Coronary artery (tissue), 2 donors: ENCODE measurements at regions not wholly inside any gene's neighbourhood (a gene's known extent, or its start where the extent isn't known, plus 50 kb on each side); places are given as distances from the start of the nearest gene placed in this dataset.
A peak's percentile ranks its signal among the peaks of the same experiment; 100 is the strongest.

ENCODE experiments used
- DNase-seq: peaks from one replicate; pipeline ENCODE4 v3.0.0-alpha.2; 2017; ENCODE audit warnings: low spot score
- H3K27ac ChIP-seq, 2 donors: fragments of 200-600 bp; sonication (generic); one replicate each; pipeline ENCODE4 v1.5.1; 2016 to 2019
- H3K4me3 ChIP-seq: fragments of 200-600 bp; sonication (generic); 2 replicates; pipeline ENCODE4 v1.5.1; 2016; ENCODE audit warnings: mild to moderate bottlenecking, moderate library complexity
- CTCF ChIP-seq: fragments of 200-600 bp; sonication (generic); IDR thresholded peaks from one replicate; pipeline ENCODE4 v1.5.1; 2019; ENCODE audit warnings: antibody characterized with exemption

DNA sequence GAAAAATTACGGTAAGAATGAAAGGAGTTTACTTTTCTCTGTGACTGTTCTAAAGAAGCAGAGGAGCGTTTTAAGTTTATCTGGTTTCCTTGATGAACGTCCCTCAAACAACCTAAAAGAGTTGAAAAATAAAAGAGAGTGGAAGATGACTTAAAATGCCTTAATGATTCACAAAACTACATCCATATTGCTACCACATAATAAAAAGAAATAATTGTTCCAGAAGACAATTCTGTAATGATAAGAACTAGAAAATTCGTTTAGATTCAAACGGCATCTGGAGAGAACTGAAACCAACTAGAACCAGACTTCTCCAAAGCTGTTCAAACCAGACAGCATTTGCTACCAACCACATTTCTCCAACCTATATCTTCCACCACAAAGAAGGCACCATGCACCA is 68.1 kb downstream of the TEKT4 start:
- H3K27ac ChIP-seq: no peak overlapping the region
- TF ChIP-seq CTCF: no peak
- H3K4me3 ChIP-seq: no peak overlapping the region
- DNase-seq: no peak

GRCh38 chr2:94947097-94948016 is 76.1 kb downstream of the TEKT4 start:
- no peak for DNase-seq

DNA sequence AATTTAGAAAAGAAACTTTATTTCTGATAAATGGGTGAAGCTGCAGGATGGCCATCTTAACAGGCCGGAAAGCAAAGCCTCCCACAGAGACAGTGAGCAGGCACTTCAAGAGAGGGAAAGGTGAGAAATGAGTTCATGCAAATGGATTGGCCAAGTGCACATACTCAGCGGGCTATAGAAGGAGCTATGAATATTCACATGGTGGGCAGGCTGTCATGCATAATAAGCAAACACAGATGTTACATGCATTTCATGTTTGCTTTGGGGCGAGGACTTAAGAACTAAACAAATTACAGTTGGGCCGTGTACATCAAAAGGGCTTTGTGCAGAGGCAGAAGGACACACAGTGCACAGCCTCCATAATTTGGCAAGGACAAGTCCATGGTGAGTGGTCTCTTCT is 69.8 kb upstream of the MAL start:
- DNase-seq: no peak
- H3K4me3 ChIP-seq: no peak overlapping the region
- H3K27ac ChIP-seq: no peak overlapping the region
- no peak for TF ChIP-seq CTCF

More at GRCh38 chr2:94947097-94948016, 76.1 kb downstream of the TEKT4 start:
- TF ChIP-seq CTCF: no peak
- Histone ChIP-seq H3K27ac (no peak overlapping the region), H3K4me3 (no peak overlapping the region)

- no peak overlapping the region for H3K27ac ChIP-seq
- TF ChIP-seq CTCF: peak; percentile 58
- no peak overlapping the region for H3K4me3 ChIP-seq
- no peak for DNase-seq
Observed at GRCh38 chr2:94956797-94957391, 68.6 kb upstream of the MAL start.

GRCh38 chr2:94958245-94958644 is 67.3 kb upstream of the MAL start:
- H3K4me3 ChIP-seq: no peak overlapping the region
- no peak overlapping the region for H3K27ac ChIP-seq
- TF ChIP-seq CTCF: no peak
- no peak for DNase-seq

GRCh38 chr2:94960266-94960665 is 65.2 kb upstream of the MAL start:
- Histone ChIP-seq H3K4me3 (no peak overlapping the region), H3K27ac (no peak overlapping the region)
- no peak for TF ChIP-seq CTCF
- DNase-seq: no peak

GRCh38 chr2:94960751-94961150 is 64.8 kb upstream of the MAL start:
- no peak for TF ChIP-seq CTCF
- Histone ChIP-seq H3K27ac (no peak overlapping the region), H3K4me3 (no peak overlapping the region)
- no peak for DNase-seq
